Omental fat pad (tissue), 3 donors: ENCODE measurements at regions not wholly inside any gene's neighbourhood (a gene's known extent, or its start where the extent isn't known, plus 50 kb on each side); places are given as distances from the start of the nearest gene placed in this dataset.

ENCODE experiments used
- ATAC-seq: fragments of 150-250 bp; one replicate; pipeline ENCODE4 v1.9.1; 2016; ENCODE audit warnings: mild to moderate bottlenecking, moderate library complexity; ENCODE audit not compliant: low FRiP score
- DNase-seq: peaks from one replicate; pipeline ENCODE4 v3.0.0-alpha.2; 2019; ENCODE audit warnings: low spot score
- CTCF ChIP-seq, 3 donors: fragments of 450-650 bp; IDR thresholded peaks; one replicate each; pipeline ENCODE4 v1.5.1; 2016 to 2017; ENCODE audit warnings: antibody characterized with exemption in 3 of 3, mild to moderate bottlenecking in 3 of 3, moderate library complexity in 2 of 3

GRCh38 chr14:26703686-26704366 lies 106.0 kb upstream of the NOVA1 start:
- ATAC-seq, result no peak
- TF ChIP-seq CTCF (IDR thresholded peaks at IDR 0.05), result no peak
- no peak for DNase-seq

GRCh38 chr14:26707234-26707633 lies 109.4 kb upstream of the NOVA1 start:
- DNase-seq (no peak), ATAC-seq (no peak)
- no peak for TF ChIP-seq CTCF (IDR thresholded peaks at IDR 0.05)

- DNase-seq, result no peak
- no peak for TF ChIP-seq CTCF (IDR thresholded peaks at IDR 0.05)
- no peak for ATAC-seq
Measured at GRCh38 chr14:26709019-26709418, 111.2 kb upstream of the NOVA1 start.

GRCh38 chr14:26719514-26719913 lies 121.7 kb upstream of the NOVA1 start:
- no peak for TF ChIP-seq CTCF (IDR thresholded peaks at IDR 0.05)
- ATAC-seq (no peak), DNase-seq (no peak)

GRCh38 chr14:26722258-26722657 lies 124.4 kb upstream of the NOVA1 start:
- DNase-seq, result no peak
- ATAC-seq, result no peak
- TF ChIP-seq CTCF (IDR thresholded peaks at IDR 0.05), result no peak

- no peak for TF ChIP-seq CTCF (IDR thresholded peaks at IDR 0.05)
Measured at GRCh38 chr14:26729851-26730250, 132.0 kb upstream of the NOVA1 start.

GRCh38 chr14:26730929-26731618 lies 133.2 kb upstream of the NOVA1 start:
- ATAC-seq (no peak), DNase-seq (no peak)
- TF ChIP-seq CTCF (IDR thresholded peaks at IDR 0.05), result no peak

More at GRCh38 chr14:26729851-26730250, 132.0 kb upstream of the NOVA1 start:
- ATAC-seq (no peak), DNase-seq (no peak)
